ENCODE measurements at regions not wholly inside any gene's neighbourhood (a gene's known extent, or its start where the extent isn't known, plus 50 kb on each side); places are given as distances from the start of the nearest gene placed in this dataset.

GRCh38 chr14:55949708-55950107 is 168.5 kb upstream of the PELI2 start:
- no peak for DNase-seq

DNA sequence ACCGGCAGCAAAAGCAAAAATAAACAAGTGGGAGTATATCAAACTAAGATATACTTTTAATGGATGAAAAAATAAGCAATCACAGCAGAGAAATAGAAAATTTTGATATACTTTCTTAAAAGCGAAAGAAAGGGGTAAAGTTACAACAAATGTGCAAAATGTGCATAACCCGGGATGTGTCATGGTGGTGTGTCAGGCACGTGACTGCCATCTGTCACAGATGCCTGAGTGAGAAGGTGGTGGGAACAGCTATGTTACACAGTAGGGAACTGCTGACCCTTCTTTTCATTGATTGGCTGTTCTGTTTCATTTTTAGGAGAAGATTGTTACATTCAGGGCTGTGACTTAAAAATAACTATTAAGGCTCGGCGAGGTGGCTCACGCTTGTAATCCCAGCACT is 168.1 kb upstream of the PELI2 start:
- no peak for DNase-seq

DNA sequence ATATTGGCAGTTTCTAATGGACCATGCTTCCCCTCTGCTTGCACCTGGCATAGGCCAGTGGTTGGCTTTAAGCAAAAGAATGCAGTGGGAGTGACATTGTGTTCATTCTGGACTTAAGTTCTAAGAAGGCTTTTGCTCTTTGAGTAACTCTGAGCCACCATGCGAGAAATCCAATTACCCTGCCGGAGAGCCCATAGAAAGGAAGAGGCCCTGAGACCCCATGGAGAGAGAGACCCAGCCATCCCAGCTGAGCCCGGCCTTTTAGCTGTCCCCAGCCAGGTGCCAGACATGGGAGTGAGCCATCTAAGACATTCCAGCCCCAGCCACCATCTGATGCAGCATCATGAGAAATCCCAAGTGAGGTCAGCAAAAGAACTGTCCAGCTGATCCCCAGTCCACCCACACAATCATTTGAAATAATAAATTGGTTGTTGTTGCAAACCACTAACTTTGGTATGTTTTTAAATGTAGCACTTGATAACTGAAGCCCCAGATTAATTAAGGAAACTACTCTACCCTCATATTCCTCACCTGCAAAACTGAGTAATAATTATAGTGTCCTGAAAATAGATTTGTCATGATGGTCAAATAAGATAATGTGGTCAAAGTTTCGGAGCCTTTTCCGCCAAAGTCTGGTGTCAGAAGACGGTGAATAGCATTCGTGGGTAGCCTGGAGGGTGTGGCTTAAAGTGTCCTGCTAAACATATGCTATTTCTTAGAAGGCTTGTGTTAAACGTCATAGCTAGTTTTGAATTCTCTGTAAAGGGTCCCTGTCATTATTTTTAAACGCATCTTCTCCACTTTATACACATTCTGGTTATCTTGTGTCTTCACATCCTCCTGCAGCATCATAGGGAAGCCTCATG is 166.6 kb upstream of the PELI2 start:
- no peak for DNase-seq

DNA sequence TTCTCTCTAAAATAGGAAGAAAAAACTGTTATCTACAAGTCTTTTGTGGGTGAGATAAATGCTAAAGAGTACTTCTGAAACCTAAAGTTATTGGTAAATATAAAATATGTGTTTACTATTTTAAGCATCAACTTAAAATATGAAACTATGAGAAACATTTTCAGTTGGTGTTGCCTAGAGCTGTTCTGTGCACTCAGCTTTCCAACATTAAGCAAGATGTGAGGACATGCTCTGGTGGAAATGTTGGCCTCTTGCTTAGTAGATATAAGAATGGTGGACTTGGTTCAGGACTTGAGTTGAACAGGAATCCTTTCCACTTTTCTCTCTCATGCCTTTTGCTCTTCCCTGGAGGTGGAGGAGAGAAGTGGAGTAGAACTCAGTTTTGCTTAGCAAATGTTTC is 164.1 kb upstream of the PELI2 start:
- DNase-seq = no peak

GRCh38 chr14:55955175-55955574 is 163.0 kb upstream of the PELI2 start:
- no peak for DNase-seq

DNA sequence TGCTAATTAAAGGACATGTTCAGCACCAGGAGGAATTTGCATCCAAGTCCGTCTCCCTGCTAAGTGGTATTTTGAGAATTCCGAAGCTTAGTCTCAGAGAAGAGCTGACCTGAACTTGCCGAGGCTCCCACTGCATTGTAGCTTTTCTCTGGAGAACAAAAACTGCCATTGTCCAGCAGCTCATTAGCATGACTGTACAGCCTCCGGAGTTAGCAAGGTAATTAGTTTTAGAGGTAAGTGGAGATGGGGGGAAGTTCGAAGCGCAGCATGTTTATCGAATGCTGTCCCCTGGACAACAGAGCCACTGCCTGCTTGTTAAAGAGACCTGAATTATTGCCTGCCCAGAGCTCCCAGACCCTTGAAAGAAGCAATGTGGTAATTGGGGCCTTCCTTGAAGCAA is 160.3 kb upstream of the PELI2 start:
- no peak for DNase-seq

- no peak for DNase-seq
Observed at GRCh38 chr14:55963295-55963694, 154.9 kb upstream of the PELI2 start.

DNA sequence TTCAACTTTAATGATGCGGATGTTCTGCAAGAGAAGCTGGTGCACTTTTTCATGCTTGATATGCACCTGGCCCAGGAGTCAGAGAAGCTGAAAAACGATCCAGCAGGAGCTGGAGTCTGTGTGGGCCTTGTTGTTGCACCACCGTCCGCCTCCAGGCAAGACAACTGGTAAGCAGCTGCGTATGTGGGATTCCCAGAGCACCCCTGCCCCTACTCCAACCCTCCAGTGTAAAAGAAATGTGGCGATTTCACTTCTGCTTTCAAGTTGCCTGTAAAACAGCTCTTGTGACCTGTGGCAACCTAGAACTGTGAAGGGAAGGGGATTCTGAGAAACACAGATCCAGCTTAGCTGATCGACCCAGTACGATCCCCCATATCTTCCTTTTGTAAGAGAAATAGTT is 154.1 kb upstream of the PELI2 start:
- DNase-seq = peak; percentile 50

GRCh38 chr14:55964821-55965220 is 153.4 kb upstream of the PELI2 start:
- DNase-seq = no peak

GRCh38 chr14:55965851-55966250 is 152.4 kb upstream of the PELI2 start:
- DNase-seq = no peak

DNA sequence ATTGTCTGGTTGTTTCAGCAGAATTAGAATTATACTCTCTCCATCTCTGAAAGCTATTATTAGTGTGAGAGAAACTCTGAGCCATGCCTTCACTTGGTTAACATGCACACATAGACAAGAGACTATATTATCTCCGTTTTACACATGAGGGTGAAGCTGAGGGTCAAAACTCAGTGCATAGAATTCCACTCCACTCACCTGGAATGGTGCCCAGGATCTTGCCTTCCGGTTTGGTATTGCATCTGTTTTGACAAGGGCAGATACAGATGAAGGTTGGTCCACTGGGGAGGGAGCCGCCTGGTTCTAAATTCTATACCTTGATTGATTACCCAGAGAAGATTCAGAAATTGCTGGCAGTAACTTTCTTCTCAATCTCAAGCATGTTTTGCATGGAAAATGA is 149.5 kb upstream of the PELI2 start:
- DNase-seq = no peak

DNA sequence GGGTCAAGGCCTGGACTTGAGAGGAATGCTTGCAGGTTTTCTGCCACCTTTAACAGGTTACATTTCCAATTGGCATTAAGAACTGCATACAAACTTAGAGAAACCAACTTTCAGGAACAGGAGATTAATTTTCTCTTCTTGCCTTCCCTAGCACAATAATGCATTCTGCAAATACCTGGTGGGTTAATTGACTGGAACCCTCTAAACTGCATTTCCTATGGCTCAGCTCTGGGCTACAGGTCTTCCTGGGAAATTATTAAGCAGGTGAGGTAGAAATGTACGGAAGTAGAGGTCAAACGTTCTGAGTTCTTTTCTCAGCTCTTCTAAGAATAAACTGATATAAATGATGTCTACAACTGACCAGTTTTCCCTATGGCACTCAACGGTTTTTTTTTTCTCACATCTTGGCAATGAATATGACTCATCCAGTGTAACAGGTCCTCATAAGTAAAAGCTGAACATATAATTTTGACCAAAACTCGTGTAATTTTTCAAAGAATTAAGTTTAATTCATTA is 144.9 kb upstream of the PELI2 start:
- no peak for DNase-seq

DNA sequence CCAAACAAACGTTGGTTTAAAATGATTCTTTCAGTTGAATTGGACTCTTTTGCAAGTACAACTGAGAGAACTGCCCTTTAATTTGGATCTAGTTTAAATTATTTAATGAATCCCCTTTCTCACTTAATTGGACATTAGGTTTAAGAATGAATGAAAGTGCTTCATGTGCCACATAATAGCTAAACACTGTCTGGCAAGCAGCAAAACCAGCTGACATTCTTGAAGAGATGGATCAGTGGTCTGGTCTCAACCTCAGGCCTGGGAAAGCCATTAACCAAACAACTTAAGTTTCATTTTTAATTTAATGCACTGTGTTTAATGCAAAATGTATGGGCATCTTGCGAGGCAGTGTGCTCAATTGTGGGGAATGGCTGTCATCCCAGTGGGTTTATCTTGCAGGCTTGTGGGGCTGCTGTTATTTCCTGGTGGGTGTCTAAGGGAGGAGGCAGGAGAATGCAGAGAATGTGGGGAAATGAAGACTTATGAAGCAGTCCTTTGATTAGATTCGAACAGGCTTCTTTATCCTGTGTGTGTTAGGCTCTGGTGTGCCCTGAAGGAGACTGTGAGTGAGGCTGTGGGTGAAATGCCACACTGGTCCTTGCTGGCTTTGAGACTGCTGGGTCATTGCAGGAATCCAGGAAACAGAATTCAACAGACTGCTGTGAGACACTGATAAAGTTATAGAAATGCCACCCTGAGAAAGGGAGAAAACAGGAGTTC is 144.1 kb upstream of the PELI2 start:
- no peak for DNase-seq

DNA sequence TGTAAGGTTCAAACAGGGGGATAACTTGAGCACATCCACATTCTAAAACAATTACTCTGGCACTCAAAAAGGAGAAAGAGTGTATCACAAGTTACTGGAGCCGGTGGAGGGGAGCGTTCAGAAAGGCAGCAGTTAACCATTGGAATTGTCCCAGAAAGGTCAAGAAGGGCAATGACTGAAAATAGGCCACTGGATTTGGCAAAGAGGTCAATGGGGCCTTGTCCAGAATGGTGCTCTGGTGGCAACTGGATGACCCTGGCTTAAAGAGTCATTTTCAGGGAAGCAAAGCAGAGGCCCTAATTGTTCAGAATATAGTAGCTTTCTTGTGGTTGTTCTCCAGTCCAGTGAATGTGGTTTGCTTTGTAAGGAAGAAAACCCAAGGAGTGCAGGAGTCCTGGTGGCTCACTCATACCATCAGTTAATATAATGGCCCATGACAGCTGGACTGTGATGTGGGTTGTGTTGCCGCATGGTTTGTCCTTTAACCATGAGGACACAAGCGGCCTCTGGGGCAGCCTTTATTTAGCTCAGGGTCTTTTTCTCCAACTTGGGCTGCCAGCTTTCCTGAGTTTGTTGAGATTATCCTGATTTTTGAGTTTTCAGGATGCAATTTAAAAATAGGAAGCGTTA is 142.8 kb upstream of the PELI2 start:
- no peak for DNase-seq

GRCh38 chr14:55976219-55976618 is 142.0 kb upstream of the PELI2 start:
- no peak for DNase-seq

DNA sequence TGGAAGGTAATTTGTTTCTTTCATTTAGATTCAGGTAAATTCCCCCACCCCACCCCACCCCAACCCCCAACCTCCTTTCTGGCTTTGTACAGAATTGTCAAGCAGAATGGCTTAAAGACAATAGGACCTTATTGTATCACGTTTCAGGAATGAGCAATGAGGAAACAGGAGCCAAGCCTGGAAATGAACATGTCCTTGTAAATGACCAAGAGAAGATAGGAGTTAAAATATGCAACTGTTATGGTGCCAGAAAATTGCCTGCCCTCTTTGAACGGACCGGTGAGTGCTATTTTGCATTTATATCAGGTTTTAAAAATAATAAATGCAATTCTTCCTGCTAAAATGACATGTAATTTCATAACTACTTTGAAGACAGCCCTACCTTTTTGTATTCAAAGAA is 141.6 kb upstream of the PELI2 start:
- no peak for DNase-seq

DNA sequence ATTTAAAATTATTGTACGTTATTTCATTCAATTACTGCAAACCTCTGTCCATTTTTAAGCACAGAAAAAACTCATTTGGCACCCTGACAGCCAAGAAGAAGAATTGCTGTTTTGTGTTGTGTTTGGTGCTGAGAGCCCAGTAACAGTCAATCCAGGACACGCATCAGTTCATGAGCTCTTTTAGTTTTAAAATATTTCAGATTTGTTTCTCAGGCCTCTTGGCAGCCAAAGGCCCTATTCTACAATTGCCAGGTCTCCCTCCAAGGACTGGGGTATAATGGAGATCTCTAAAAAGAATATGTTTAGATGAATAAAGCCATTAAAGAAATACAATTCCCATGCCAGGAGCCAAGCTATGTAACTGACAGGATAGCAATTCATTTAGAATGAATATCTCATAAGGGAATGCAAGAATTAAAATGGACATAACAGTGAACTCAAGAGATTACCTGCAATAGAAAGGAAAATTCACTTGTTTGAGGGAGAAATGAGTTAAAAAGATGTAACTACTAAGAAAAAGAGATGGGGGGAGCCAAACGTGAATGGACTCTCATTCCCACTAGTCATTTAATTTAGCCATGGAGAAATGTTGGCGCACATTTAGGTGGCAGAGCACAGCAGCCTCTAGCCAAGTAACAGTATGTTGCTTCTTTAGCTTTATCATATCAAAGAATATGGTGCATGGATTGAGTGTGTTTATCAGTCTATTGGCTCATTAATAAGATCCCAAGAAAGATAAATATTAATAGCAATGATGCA is 140.6 kb upstream of the PELI2 start:
- no peak for DNase-seq

GRCh38 chr14:55979096-55979495 is 139.1 kb upstream of the PELI2 start:
- no peak for DNase-seq

DNA sequence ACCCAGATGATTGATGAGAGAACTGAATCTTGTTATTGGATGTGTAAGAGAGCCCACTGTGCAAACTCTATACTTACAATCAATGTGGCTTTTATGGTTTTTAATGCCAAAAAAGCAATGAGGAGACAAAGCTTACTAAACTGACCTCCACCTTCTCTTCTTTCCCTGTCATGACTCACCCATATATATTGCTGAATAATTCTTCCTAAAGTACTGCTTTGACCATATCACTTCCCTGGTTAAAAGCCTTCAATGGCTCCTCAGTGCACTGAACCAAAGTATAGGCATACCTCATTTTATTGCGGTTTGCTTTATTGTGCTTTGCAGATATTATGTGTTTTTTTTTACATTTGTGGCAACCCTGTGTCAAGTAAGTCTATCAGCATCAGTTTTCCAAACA is 138.4 kb upstream of the PELI2 start:
- no peak for DNase-seq

DNA sequence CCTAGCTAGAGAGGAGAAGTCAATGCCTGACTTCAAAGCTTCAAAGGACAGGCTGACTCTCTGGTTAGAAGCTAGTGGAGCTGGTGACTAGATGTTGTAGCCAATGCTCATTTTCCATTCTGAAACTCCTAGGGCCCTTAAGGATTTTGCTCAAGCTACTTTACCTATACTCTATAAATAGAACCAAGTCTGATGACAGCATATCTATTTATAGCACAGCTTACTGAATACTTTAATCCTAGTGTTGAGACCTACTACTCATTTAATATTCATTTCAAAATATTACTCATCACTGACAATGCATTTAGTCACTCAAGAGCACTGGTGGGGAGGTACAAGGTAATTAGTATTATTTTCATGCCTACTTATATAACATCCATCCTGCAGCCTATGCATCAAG is 137.2 kb upstream of the PELI2 start:
- no peak for DNase-seq

GRCh38 chr14:55986069-55986468 is 132.1 kb upstream of the PELI2 start:
- DNase-seq = no peak

- DNase-seq = no peak
Observed at GRCh38 chr14:56000846-56001245, 117.4 kb upstream of the PELI2 start.

- DNase-seq = no peak
Observed at GRCh38 chr14:56002342-56002741, 115.9 kb upstream of the PELI2 start.
